Neural cell (in vitro differentiated cells): ENCODE measurements at regions not wholly inside any gene's neighbourhood (a gene's known extent, or its start where the extent isn't known, plus 50 kb on each side); places are given as distances from the start of the nearest gene placed in this dataset.

Source experiments
- CTCF ChIP-seq: fragments of 450-650 bp; IDR thresholded peaks from 2 replicates; pipeline ENCODE4 v1.5.1; 2014; ENCODE audit warnings: antibody characterized with exemption, mild to moderate bottlenecking, moderate library complexity; ENCODE audit not compliant: poor library complexity, severe bottlenecking
- EZH2 ChIP-seq: fragments of 200-600, 300-800 bp; shearing (Covaris generic), sonication (generic); IDR thresholded peaks from 2 replicates; pipeline ENCODE4 v1.6.1; 2014; ENCODE audit warnings: antibody characterized with exemption, low read length, borderline replicate concordance, mild to moderate bottlenecking; ENCODE audit not compliant: insufficient read depth, poor library complexity, severe bottlenecking
- POLR2AphosphoS5 ChIP-seq: IDR thresholded peaks from 2 replicates; pipeline ENCODE4 v1.6.1; 2012

- TF ChIP-seq CTCF (no peak), POLR2AphosphoS5 (no peak), EZH2 (no peak)
Observed at GRCh38 chr2:223214394-223215253, 162.6 kb downstream of the KCNE4 start.
